DND-41 (cell line): ENCODE measurements at regions not wholly inside any gene's neighbourhood (a gene's known extent, or its start where the extent isn't known, plus 50 kb on each side); places are given as distances from the start of the nearest gene placed in this dataset.
"Not testable (repeated sequence)": the region's sequence is repeated elsewhere in the genome, so short reads cannot be mapped to it uniquely, and the experiment has no call there.

Experiments
- ATAC-seq: fragments of 200-7000 bp; cut with Tn5 transposase; 3 replicates; pipeline ENCODE4 v1.9.1; 2021; ENCODE audit warnings: low read depth; ENCODE audit not compliant: insufficient read depth
- DNase-seq: peaks from one replicate; pipeline ENCODE4 v3.0.0-alpha.2; 2020
- H2AFZ ChIP-seq: 2 replicates; pipeline ENCODE4 v1.6.0; 2012; ENCODE audit warnings: low read depth, low read length
- H3K27ac ChIP-seq: 2 replicates; pipeline ENCODE4 v1.5.1; 2012; ENCODE audit warnings: low read length, inconsistent platforms
- H3K27me3 ChIP-seq: fragments of 200-600 bp; sonication (generic); 2 replicates; pipeline ENCODE4 v1.6.0; 2012; ENCODE audit warnings: low read length, mild to moderate bottlenecking, inconsistent platforms; ENCODE audit not compliant: insufficient read depth, poor library complexity
- H3K36me3 ChIP-seq: 2 replicates; pipeline ENCODE4 v1.5.1; 2012; ENCODE audit warnings: low read length, inconsistent platforms; ENCODE audit not compliant: insufficient read depth
- H3K4me1 ChIP-seq: 2 replicates; pipeline ENCODE4 v1.5.1; 2012; ENCODE audit warnings: mild to moderate bottlenecking, low read length; ENCODE audit not compliant: insufficient read depth
- H3K4me2 ChIP-seq: 2 replicates; pipeline ENCODE4 v1.6.0; 2012; ENCODE audit warnings: mild to moderate bottlenecking, moderate library complexity, low read length, inconsistent platforms; ENCODE audit not compliant: insufficient read depth
- H3K4me3 ChIP-seq, 2 experiments: fragments of 200-600 bp in 1 of 2; shearing (Covaris generic) in 1 of 2; 2 replicates each; pipeline ENCODE4 v1.5.1; 2012 to 2016; ENCODE audit warnings: inconsistent platforms in 2 of 2, low read length in 2 of 2, mild to moderate bottlenecking in 2 of 2, low read depth in 1 of 2, moderate library complexity in 1 of 2
- H3K79me2 ChIP-seq: 2 replicates; pipeline ENCODE4 v1.6.0; 2012; ENCODE audit warnings: low read length, inconsistent platforms; ENCODE audit not compliant: insufficient read depth
- H3K9ac ChIP-seq: 2 replicates; pipeline ENCODE4 v1.6.0; 2012; ENCODE audit warnings: low read depth, mild to moderate bottlenecking, inconsistent platforms, low read length, moderate library complexity
- H3K9me3 ChIP-seq: 2 replicates; pipeline ENCODE4 v1.5.1; 2012; ENCODE audit warnings: low read length, moderate library complexity, mild to moderate bottlenecking, inconsistent platforms; ENCODE audit not compliant: insufficient read depth, severe bottlenecking
- H4K20me1 ChIP-seq: 2 replicates; pipeline ENCODE4 v1.6.0; 2012; ENCODE audit warnings: low read length; ENCODE audit not compliant: insufficient read depth

- not testable (repeated sequence) for H2AFZ ChIP-seq, H3K36me3 ChIP-seq, ATAC-seq, H3K9ac ChIP-seq, H3K27ac ChIP-seq, H3K79me2 ChIP-seq, H4K20me1 ChIP-seq, H3K27me3 ChIP-seq, H3K4me1 ChIP-seq, H3K4me3 ChIP-seq, H3K4me2 ChIP-seq, DNase-seq
- peaks cover 50% of the 10 kb centered on the region for H3K9me3 ChIP-seq
Measured at GRCh38 chr16:34099028-34099427, 639.6 kb downstream of the TP53TG3F start.
